ENCODE measurements at regions not wholly inside any gene's neighbourhood (a gene's known extent, or its start where the extent isn't known, plus 50 kb on each side); places are given as distances from the start of the nearest gene placed in this dataset.

GRCh38 chr22:26957897-26958296, 300.5 kb downstream of the MIAT start:
- Histone ChIP-seq H3K27me3 (peaks cover 51% of the 10 kb centered on the region), H3K36me3 (no peaks in the 10 kb centered on the region)
- no peak for TF ChIP-seq CTCF (IDR thresholded peaks at IDR 0.05)

GRCh38 chr22:26958378-26958777, 301.0 kb downstream of the MIAT start:
- Histone ChIP-seq H3K27me3 (peaks cover 46% of the 10 kb centered on the region), H3K36me3 (no peaks in the 10 kb centered on the region), H3K4me3 (ENCODE audit: low read depth in 1 of 2, low read length in 1 of 2) (no peak overlapping the region), H3K4me1 (ENCODE audit: control insufficient read depth in 1 of 2, insufficient read depth in 1 of 2, low read depth in 1 of 2, low read length in 1 of 2) (no peaks in the 10 kb centered on the region), H3K27ac (no peak overlapping the region), H3K9me3 (no peaks in the 10 kb centered on the region)
- TF ChIP-seq CTCF (IDR thresholded peaks at IDR 0.05), result no peak

More at GRCh38 chr22:26957897-26958296, 300.5 kb downstream of the MIAT start:
- H3K4me3 ChIP-seq (ENCODE audit: low read depth in 1 of 2, low read length in 1 of 2), result no peak overlapping the region
- no peaks in the 10 kb centered on the region for H3K9me3 ChIP-seq
- H3K27ac ChIP-seq, result no peak overlapping the region
- no peaks in the 10 kb centered on the region for H3K4me1 ChIP-seq (ENCODE audit: control insufficient read depth in 1 of 2, insufficient read depth in 1 of 2, low read depth in 1 of 2, low read length in 1 of 2)

- no peak overlapping the region for H3K4me3 ChIP-seq (ENCODE audit: low read depth in 1 of 2, low read length in 1 of 2)
- H3K9me3 ChIP-seq, result no peaks in the 10 kb centered on the region
- no peaks in the 10 kb centered on the region for H3K36me3 ChIP-seq
- H3K4me1 ChIP-seq (ENCODE audit: control insufficient read depth in 1 of 2, insufficient read depth in 1 of 2, low read depth in 1 of 2, low read length in 1 of 2), result no peaks in the 10 kb centered on the region
- no peak overlapping the region for H3K27ac ChIP-seq
- no peak for TF ChIP-seq CTCF (IDR thresholded peaks at IDR 0.05)
- H3K27me3 ChIP-seq, result peaks cover 5% of the 10 kb centered on the region
These were observed 307.3 kb downstream of the MIAT start for GRCh38 chr22:26964642-26965041.

GRCh38 chr22:26967282-26967681, 309.9 kb downstream of the MIAT start:
- Histone ChIP-seq H3K4me1 (ENCODE audit: control insufficient read depth in 1 of 2, insufficient read depth in 1 of 2, low read depth in 1 of 2, low read length in 1 of 2) (no peaks in the 10 kb centered on the region), H3K36me3 (no peaks in the 10 kb centered on the region)

GRCh38 chr22:26968859-26969523, 311.6 kb downstream of the MIAT start:
- Histone ChIP-seq H3K4me1 (ENCODE audit: control insufficient read depth in 1 of 2, insufficient read depth in 1 of 2, low read depth in 1 of 2, low read length in 1 of 2) (no peaks in the 10 kb centered on the region), H3K4me3 (ENCODE audit: low read depth in 1 of 2, low read length in 1 of 2) (no peak overlapping the region), H3K27ac (no peak overlapping the region), H3K27me3 (peaks cover 5% of the 10 kb centered on the region), H3K36me3 (no peaks in the 10 kb centered on the region), H3K9me3 (no peaks in the 10 kb centered on the region)
- TF ChIP-seq CTCF (IDR thresholded peaks at IDR 0.05), result no peak

More at GRCh38 chr22:26967282-26967681, 309.9 kb downstream of the MIAT start:
- H3K9me3 ChIP-seq, result no peaks in the 10 kb centered on the region
- no peak for TF ChIP-seq CTCF (IDR thresholded peaks at IDR 0.05)
- no peak overlapping the region for H3K27ac ChIP-seq
- no peak overlapping the region for H3K4me3 ChIP-seq (ENCODE audit: low read depth in 1 of 2, low read length in 1 of 2)
- H3K27me3 ChIP-seq, result peaks cover 5% of the 10 kb centered on the region
